ENCODE measurements at regions not wholly inside any gene's neighbourhood (a gene's known extent, or its start where the extent isn't known, plus 50 kb on each side); places are given as distances from the start of the nearest gene placed in this dataset.
"Not testable (repeated sequence)": the region's sequence is repeated elsewhere in the genome, so short reads cannot be mapped to it uniquely, and the experiment has no call there.

GRCh38 chr5:158514986-158515359 is 584.7 kb downstream of the EBF1 start:
- no peak for DNase-seq (ENCODE audit: low spot score)

DNA sequence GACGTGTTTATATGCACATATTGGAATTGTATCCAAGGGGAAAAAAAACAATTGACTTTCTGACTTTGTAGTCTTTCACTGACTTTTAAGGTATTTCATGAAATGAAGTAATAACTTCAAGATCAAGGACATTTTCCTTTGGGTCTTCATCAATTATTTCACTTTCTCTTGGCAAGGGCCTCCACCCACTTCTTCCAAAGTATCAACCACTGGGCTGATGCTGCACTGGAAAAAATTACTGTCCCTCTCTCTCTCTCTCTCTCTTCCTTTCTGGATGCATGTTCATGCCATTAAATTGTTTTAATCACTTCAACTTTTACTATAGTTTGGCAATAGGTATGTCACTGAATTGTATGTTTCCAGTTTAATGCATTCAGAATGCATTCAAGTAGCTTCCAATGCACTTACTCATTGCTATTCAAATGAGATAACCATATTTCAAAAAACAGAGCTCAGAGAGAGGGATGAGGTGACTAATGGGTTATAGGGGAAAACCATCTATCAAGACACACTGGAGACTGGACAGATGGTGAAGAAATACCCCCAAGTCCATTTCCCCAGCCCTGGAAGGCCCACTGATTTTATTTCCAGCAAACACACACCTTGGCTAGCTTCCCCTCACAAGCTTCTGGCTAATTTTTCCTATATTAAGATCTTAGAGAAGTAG is 585.3 kb downstream of the EBF1 start:
- DNase-seq (ENCODE audit: low spot score), result peak; percentile 9

- peak; percentile 41 for DNase-seq (ENCODE audit: low spot score)
Measured at GRCh38 chr5:158513490-158514318, 586.0 kb downstream of the EBF1 start.

- DNase-seq (ENCODE audit: low spot score), result peak; percentile 90
Measured at GRCh38 chr5:158511454-158511853, 588.3 kb downstream of the EBF1 start.

- no peak for DNase-seq (ENCODE audit: low spot score)
Measured at GRCh38 chr5:158510479-158510878, 589.2 kb downstream of the EBF1 start.

DNA sequence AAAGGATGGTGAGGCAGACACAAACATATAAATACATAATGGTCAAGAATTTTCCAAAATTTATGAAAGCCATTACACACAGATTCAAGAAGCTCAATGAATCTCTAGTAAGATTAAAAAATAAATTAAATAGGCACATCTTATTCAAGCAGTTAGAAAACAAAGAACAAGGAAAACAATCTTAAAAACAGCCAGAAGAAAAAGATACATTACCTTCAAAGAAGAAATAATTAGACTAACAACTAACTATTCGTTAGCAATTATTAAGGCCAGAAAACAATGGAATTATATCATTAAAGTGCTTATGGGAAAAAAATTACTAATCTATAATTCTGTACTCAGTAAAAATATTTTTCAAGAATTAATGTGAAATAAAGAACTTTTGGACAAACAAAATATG is 593.1 kb downstream of the EBF1 start:
- no peak for DNase-seq (ENCODE audit: low spot score)

DNA sequence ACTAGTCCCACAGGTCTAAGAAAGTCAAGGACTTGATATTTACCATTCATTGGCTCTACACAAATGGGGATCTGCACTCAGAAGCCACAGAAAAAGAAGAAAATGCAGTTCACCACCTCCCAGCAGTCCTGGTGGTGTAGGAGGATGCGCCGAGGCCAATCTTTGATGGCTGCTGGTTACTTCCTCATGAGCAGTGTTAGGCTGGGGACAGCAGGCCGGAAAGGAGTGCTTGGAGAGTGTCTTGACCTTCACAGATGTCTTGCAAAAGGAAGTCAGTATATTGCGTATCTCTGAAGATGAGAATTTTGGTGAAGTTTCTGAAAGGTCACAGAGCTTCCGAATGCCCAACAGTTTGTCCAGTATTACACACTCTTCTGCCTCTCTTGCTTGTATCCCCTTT is 597.0 kb downstream of the EBF1 start:
- no peak for DNase-seq (ENCODE audit: low spot score)

- DNase-seq (ENCODE audit: low spot score), result no peak
Measured at GRCh38 chr5:158499892-158500418, 599.8 kb downstream of the EBF1 start.

DNA sequence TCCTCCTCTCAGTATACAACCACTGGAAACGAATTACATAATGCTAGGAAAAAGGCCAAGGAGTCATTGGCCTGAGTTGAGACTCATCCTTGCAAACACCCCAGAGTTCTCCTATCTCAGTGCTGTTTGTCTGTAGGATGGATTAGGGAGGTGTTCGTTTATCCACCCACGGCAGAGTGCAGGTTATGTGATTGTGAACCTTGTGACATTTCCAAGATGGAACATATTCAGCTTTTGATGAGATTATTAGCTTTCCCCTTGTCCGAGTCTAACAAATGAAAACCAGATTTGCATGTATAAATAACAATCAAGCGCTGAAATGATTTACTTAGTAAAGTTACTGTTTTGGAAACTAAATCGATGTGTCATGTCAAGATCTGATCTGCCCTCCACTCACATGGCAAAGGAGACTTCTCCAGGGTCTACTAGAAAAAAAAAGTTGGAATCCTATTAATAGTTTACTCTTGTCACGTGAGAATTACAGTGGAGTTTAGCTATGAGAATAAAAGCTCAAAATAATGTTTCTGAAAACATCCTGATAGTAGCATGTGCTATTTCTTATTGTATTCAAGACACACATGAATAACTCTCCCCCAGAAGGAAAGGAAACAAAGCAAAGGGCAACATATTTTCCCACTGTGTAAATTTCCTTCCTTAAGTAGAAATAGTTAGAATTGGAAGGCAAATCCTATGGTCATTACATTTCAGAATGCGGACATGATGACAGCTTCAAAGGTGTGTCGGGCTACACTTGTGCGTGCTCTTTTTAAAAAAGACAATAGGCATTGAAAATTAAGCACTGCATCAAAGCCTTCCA is 600.4 kb downstream of the EBF1 start:
- DNase-seq (ENCODE audit: low spot score), result no peak

DNA sequence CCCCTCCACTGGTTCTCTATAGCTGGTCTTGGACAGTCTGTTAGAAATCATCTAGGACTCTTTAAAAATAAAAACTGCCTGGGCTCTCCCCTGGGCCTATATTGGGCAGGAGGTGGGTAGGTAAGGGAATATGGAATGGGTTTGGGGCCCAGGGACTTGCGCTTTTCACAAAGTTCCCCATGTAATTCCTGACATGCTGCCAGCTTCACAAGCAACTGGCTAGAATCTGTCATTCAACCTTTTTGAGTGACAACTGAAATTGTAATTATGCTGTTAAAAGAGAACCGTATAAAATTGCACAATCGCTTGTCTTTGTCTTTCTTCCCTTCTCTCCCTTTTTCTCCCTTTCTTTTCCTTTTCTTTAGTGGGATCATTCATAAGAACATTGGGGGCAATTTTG is 603.1 kb downstream of the EBF1 start:
- DNase-seq (ENCODE audit: low spot score), result no peak

GRCh38 chr5:158494541-158494940 is 605.2 kb downstream of the EBF1 start:
- no peak for DNase-seq (ENCODE audit: low spot score)

GRCh38 chr5:158494044-158494443 is 605.7 kb downstream of the EBF1 start:
- DNase-seq (ENCODE audit: low spot score), result not testable (repeated sequence)

DNA sequence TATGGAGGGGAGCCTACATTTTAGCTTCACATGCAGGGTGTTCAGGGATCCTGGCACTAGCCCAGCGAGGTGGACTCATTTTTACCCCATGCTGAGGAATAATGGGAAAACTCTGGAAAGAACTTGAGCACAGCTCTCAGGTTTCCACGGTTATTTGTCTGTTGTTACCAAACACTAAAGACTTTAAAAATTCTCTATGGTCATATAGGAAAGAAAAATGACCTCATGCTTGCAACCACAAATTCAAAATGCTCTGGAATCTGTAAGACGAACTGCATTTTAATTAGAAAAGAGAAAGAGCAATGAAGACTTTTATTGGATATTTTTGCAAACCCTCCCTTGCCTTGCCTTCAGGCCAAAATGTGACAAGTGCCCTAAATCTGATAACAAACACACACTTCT is 606.9 kb downstream of the EBF1 start:
- no peak for DNase-seq (ENCODE audit: low spot score)

DNA sequence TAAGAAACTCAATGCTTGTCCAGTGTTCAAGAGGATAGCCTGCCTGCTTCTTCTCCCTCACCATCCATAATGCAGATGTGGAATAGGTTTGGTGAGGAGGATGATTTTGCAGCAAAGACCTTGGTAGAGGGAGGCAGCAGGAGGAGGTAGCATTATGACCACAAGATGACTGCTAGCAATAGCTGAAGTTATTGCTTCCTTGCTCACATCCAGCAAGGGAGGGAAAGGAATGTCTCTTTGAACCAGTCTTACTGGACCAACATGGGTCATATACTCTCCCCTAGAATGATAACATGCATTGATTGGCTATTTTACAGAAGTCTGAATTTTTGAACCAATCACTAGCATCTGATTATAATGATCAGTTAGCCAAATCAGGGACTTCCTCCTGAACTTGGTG is 607.6 kb downstream of the EBF1 start:
- no peak for DNase-seq (ENCODE audit: low spot score)

DNA sequence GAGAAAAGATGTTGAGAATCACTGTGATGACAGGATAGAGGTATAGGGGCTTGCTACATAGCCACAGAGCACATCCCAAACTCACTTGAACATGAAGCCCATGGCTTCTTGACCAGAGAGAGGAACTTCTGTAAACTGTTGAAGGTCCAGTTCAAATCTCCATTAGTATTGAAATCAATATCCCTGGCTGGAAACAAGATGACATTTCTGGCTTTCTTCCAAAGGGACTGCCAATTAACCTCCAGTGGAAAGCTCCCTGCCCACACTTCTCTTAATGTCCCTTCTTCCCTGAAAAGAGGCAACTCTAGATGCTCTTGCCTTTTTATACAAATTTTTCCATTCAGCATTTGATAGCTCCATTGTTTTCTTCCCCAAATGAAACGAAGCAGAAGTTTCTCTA is 612.1 kb downstream of the EBF1 start:
- no peak for DNase-seq (ENCODE audit: low spot score)

- DNase-seq (ENCODE audit: low spot score), result no peak
Measured at GRCh38 chr5:158487156-158487555, 612.6 kb downstream of the EBF1 start.

DNA sequence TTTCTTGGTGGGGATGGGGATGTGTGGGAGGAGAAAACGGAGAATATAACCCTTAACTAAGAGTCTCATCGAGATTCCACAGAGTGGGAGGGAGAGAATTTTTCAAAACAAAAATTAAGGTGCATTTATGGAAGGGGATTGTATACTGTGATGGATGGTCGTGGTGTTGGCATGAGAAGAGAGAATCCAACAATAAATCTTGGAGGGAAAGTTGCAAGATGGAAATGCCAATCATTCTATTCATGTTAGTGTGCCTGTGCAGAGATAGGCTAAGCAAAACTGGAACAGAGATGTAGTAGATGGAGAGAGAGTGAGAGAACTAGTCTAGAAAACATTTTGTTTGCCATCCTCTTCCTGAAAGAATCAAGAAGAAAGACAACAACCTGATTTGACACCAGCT is 613.1 kb downstream of the EBF1 start:
- no peak for DNase-seq (ENCODE audit: low spot score)

- no peak for DNase-seq (ENCODE audit: low spot score)
Measured at GRCh38 chr5:158485604-158486081, 614.1 kb downstream of the EBF1 start.

DNA sequence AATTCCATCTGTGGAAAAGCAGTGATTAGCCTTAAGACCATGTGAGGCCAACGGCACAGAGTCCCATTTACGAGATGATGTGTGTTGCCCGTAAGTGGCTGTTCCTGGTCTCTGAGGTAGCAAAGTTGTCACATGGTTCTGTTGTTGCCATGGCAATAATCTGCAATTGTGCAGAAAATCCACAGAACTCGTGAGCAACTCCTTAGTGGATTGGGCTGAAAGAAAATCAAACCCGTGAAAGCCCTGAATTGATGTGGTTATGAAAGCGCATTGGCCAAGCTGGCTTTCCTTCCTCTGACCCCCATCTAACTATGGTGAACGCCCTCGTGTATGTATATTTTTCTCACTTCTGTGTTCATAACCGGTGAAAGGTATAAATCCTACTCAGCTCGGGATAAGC is 614.7 kb downstream of the EBF1 start:
- DNase-seq (ENCODE audit: low spot score), result no peak

GRCh38 chr5:158484150-158484549 is 615.6 kb downstream of the EBF1 start:
- no peak for DNase-seq (ENCODE audit: low spot score)

DNA sequence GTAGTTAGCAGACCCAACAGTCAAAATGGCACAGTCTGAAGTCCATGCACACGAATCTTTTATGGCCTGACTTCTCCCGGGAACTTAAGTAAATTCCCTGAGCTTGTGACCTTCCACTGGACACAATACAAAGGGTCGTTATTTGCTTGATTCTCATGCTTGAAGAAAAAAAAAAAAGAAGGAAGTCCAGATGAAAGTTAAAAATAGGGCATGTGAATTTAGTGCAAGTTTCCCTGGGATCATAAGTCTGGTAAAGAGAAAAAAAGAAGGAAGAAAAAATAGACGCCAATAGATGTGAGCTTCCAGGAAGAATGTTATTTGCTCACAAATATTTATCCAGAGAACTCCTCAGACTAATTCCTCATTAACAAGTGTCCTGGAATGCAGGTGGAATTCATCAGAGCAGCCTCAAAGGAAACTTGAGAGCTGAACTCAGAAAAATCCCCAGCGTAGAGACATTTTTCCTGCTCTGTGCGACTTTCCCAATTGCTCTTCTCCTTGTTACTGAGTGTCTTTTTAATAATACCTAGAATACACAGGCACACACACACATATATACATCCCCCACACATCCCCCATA is 616.3 kb downstream of the EBF1 start:
- no peak for DNase-seq (ENCODE audit: low spot score)

DNA sequence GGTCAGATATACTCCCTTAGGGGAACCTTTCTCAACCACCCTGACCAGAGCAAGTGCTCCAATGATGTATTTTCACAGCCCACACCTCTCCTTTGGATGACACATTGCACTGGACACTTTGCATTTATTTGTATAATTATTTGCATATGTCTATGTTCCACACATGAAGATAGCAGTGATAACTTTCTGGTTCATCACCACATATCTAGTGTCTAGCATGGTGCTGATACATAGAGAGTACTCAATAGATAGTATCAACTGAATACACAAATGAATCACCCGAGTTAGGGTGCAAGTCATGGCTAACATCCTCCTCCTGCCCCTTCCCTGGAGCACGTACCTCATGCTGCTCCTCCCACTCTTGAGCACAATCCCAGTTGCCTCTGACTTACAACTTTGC is 617.6 kb downstream of the EBF1 start:
- DNase-seq (ENCODE audit: low spot score), result no peak

Measured in NAMALWA (cell line).